HG02870 (cell line): ENCODE measurements at regions not wholly inside any gene's neighbourhood (a gene's known extent, or its start where the extent isn't known, plus 50 kb on each side); places are given as distances from the start of the nearest gene placed in this dataset.

Experiments
- ATAC-seq: cut with Tn5 transposase; IDR thresholded peaks from one replicate; pipeline ENCODE4 v1.9.1; 2021; ENCODE audit warnings: mild to moderate bottlenecking, moderate library complexity; ENCODE audit not compliant: unreplicated experiment

DNA sequence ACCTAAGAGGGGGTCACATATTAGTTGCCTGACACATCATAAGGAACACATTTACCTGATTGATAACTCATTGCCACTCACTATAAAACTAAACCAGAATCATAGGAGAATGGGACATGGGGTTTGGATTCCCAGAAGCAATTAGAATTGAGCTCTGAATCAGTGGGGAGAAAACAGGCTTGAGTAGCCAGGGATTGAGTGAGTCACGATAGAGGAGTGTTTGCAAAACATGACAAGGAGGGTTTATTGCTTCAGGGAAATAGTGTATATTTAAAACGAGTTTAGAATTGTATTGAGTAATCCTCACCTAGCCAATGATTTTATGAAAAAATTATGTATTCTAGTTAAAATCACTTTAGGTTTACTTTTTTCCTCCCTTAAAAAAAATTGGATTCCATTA lies 101.1 kb upstream of the THRB start:
- ATAC-seq, result no peak

DNA sequence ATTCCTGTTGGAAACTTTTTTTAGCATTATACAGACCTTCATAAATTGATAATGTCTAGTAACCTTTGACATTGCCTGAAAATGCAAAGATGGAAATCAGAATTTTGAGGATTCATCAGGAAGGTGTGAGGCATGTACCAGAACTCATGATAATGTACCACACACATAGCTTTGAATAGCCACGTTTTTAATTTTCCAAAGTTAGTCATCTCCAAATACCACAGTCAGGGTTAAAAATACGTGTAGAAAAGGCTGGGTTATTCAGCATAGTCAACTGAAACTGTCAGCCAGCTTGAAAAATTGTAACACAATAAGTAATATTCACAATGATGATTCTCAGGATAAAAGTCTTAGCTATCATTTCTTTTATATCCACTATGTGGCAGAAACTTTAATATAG lies 102.0 kb upstream of the THRB start:
- ATAC-seq, result no peak

DNA sequence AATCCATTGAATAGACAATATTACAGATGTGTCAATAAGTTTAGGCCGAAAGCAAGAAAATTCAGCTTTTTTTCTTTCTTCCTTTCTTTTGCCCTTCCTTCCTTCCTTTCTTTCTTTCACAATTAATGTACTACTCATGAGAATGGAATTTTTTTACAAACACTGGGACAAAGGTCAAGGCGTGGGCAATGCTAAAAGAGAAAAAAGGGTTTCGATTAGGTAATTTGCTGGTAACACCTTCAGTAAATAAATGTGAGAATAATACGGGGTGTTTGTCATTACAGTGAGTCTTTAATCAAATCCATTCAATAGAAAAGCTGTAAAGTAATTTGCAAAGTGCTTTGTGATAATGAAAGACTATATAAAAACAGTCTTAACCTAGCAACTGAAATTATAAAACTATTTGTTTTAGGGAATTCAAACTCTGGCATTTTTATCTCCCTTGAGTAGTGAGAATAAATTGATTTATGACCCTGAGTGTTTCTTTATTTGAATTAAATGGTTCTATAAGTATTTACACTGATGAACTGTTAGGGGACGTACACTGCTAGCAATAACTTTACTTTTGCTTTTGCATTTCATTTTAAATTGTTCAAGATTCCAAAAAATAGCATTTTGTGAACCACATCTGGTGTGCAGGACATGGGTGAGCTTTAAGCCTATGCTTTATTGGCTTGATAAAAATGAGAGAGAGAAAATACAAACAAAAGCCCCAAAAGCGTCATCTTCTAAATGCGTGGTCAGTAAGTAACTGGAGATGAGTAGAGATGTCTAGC lies 104.2 kb upstream of the THRB start:
- no peak for ATAC-seq

DNA sequence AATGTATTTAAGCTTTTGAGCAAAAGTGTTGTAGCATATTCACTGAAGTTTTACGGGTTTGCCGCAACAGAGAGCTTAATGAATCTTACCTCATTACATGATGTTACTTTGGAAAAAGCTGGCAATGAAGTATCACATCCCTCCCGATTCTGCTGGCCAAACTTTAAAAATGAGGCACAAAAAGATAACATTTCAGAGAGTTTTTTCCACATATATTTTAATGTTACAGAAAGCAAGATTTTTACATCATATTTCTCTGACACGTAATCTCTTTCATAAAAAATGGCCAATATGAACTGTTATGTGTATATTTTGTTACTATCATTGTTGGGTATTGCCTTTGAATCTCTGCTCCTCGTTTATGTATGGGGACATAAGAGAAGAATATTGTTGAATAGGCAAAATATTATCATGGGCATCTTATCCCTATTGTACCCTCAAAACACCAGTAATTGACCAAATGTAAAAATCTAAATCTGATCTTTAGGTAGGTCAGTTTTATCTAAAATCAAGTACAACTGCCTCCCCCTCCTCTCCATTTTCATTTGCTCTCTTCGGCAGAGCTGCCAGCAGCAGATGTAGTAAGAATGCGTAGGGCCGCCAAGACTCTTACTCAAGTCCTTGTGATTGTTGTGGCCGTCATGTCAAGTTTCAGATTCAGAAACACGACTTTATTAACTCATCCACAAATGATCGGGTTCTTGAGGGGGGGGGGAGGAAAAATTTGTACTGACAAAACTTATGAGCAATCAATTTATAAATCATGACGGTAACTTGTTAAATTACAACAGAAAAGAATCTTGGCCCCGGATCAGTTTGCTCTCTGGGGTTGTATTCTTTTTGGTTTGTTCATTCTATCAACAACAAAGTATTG lies 106.7 kb upstream of the THRB start:
- ATAC-seq, result no peak

DNA sequence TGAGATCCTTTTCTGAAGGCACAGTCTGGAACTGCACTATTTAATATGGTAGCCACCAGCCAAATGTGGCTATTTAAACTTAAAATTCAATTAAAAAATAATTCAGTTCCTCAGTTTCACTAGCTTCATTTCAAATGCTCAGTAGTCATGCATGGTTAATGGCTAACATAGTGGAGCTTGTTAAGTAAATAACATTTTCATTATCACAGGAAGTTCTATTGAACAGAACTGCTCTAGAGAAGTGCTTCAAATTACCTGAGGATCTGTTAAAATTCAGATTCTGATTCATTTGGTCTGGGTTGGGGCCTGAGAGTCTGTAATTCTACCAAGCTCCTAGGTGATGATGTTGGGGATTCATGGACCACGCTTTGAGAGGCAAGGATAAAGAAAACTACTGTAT lies 109.6 kb upstream of the THRB start:
- ATAC-seq, result no peak

DNA sequence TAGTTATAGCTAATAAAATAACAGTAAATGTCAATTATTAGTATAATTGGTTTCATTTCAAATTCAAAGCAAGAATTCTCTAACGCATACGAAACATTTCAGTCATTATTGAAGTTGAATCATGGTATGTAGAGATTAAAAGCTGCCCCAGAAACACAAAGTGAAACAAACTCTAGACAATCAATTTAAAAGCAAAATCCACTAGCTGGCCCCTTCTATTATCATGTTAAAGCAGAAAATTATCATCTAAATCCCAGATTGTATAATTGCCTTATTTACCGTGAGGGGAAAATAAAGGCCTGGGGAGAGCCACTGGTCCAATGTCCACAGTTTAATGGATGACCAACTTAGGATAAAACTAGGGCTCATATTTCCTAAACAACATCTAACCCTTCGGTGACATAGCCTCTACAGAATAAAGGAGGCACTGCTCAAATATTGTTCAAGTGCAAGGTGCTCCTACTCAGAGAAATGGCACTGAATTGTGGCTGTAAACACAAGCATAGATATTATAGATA lies 110.9 kb upstream of the THRB start:
- ATAC-seq, result no peak

DNA sequence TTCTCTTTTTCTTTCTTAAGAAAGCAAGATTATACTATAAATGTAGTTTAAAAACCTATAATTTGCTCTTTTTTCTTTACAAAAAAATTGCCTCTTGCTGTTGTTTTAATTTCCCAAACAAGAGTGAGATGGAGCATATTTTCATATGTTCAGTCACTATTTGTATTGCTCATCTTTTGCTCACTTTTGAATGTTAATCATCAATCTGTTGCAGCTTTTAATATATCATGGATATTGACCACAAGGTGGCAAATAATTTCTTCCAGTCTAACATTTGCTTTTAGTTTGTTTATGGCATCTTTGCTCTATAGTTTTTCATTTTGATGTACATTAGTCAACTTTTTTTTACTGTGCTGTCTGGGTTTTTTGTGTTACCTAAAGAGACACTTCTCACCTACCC lies 112.6 kb upstream of the THRB start:
- no peak for ATAC-seq

DNA sequence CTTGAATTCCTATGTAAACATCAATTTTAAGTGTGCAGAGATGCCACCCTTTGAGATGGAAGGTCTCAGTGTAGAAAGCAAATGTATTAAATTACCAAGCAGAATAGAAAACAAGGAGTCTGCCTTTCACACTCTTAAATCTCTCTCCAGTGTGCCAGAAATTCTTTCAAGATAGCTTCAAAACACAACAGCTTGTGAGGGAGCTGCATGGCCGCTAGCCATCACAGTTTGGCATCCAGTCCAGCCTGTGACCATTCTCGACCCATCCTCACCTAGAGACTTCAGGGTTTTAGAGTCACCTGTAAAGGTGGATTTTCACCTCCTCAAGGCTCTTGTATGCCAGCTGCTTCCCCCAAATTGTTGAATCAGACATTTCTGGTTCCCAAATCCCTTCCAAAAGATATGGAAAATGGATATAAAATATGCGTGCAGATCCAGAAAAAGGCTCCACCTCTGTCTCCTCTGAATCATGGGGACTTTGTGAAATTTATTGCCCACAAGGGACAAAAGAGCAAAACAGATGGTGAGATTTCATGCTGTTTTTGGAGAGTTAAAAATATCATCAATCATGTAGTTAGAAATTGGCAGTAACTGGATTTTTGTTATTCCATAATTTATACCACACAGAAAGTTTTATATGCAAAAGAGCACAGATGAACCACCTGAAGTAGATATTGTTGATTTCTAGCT lies 114.2 kb upstream of the THRB start:
- ATAC-seq, result no peak

DNA sequence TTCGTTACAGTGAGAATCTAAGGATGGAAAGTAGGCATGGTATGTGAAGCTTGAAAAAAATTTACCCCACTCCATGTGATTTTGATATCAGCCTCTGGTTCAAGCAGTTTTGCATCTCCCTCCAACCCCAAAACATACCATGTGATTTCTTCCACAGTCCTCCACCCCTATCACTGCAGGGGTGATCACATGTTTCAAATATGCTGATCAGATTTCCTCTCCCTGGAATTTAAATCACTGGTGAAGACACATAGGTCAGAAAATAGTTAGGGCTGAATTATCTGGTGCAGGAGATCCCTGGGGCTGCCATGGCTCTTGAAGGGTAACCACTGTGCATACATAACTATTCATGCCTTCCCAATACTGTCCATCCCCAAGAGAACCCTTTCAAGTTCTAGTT lies 119.7 kb upstream of the THRB start:
- ATAC-seq, result no peak

DNA sequence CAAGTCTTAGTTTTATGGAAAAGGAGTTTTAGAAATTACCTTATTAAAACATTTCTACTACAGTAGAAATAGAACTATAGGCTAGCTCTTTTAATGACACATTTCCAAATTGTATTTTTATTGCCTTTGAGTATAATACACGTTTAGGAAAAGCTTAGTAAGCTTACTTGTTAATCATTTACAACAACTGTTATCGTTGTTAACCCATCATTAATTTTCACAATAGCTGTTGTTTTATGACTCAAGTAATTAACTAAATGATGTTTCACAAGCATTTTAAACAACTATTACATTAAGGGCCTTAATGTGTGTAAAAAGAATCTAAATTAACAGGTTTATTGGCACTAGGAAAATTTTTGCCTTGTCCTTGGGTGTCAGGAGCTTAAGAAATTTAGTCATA lies 120.5 kb upstream of the THRB start:
- ATAC-seq, result no peak

DNA sequence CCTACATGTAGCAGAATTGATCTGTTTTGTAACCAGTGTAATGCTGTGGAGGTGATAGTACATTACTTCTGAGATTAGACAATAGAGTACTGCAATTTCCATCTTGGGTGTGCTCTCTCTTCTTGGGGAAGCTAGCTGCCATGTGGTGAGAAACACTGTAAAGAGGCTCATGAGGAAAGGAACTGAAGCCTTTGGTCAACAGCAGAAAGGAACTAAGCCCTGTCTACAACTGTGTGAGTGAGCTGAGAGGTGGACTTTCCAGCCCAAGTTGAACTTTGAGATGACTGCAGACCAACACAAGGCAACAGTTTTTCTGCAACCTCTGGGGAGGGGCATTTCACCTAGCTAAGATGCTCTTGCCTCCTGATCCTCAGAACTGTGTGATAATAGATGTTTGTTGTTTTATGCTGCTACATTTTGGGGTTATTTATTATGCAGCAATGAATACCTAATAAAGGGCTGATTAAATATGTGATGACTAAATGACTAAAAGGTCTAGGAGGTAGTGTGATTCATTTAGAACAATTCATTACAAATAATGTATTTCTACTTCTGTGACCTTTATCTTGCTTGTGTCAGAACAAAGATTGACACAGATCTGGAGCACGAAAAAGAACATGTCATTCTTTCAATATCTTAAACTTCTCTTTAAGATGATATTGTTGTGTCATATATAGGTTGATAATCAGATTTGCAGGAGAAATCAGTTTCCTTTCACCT lies 121.6 kb upstream of the THRB start:
- no peak for ATAC-seq

DNA sequence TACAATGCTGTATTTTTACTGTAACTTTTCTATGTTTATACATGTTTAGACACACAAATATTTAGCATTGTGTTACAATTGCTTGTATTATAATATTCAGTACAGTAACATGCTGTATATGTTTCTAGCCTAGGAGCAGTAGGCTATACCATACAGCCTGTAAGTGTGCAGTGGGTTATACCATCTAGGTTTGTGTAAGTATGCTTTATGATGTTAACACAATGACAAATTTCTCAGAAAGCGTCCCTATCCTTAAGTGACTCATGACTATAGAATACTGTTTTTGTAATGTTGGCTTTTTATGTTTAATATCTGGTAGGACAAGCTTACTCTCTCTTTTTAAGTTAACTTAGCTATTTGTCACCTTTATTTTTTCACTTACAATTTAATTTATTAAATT lies 127.5 kb upstream of the THRB start:
- no peak for ATAC-seq

DNA sequence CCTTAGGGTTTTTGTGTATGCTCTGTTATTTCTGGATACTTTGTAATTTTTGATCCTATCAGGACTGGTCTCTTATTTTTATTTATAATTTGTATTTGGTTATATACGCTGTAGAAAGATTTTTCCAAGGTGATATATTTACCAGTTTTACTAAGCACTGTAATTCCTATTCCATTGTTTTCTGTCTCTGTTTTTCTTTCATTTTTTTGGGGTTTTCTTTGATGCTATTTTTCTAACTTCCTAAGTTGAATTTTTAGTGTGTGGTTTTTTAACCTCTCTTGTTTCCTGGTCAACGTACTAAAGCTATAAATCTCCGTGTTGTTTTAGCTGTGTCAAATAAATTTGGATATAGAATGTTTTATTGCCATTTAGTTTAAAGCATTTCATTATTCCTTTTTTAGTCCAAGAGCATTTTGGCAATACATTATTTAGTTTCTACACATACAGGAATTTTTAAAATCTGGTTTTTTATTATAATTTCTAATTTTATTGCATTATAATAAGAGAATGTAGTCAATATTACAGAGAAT lies 128.1 kb upstream of the THRB start:
- ATAC-seq, result no peak

DNA sequence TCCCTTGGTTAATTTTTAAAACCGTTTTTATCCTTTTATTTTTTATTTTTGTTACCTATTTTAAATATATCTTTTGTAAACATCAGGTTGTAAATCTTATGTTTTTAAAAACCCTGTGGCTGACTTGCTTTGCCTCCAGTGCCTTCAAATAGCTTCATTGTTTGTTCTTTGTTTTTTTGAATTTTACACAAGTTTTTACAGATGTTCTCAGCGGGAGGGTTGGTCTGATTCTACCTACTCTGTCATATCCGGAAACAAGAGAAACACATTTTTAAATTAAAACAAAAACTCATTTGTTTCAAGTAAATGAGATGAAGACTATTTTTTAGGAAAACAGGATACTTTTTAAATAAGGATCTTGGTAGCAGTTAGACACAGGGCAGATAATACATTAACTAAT lies 129.0 kb upstream of the THRB start:
- no peak for ATAC-seq

DNA sequence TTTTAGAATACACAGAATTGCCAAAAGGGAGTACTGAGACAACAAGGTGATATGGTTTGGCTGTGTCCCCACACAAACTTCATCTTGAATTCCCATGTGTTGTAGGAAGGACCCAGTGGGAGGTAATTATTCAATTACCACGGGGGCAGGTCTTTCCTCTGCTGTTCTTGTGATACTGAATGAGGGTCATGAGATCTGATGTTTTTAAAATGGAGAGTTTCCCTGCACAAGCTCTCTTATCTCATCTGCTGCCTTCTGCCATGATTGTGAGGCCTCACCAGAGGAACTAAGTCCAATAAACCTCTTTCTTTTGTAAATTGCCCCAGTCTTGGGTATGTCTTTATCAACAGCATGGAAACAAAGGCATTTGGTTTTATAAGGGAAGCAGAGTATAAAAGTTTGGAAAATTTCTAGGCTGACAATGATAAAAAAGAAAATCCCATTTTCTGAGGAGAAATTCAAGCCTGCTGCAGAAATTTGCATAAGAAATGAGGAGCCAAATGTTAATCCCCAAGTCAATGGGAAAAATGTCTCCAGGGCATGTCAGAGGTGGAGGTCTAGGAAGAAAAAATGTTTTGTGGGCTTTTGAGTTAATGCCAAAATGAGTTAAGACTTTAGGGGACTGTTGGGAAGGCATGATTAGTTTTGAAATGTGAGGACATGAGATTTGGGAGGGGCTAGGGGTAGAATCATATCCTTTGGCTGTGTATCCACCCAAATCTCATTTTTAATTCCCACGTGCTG lies 130.5 kb upstream of the THRB start:
- ATAC-seq, result no peak

DNA sequence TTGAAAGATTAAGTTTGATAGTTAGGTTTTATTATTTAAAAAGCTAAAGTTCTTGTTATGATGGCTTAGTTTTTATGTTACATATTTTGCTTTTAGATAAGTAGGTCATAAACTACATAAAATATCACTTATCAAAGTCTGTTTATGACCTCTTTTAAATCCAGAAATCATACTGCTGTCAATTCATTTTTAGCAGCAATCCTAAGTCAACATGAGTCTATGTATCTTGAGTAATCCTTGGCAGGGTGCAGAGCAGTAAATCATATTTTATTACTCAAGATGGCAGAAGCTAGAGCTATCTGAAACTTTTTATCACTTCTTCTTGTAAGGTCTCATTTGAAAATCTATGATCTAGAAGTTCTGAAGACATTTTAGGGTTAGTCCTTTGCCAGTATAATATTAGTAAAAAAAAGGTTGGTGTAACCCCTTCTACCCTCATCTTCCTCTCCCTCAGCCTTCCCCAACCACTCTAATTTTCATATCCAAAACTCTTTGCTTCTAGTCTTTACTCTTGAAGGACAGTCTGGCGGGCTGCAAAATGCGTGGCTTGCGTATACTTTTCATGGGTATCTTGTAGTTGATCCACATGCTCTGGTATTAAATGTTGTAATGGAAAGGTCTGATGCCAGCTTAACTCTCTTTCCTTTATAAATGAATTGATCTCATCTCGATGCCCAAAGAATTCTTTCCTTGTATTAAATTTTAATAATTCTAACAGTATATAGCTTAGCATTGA lies 134.0 kb upstream of the THRB start:
- no peak for ATAC-seq

DNA sequence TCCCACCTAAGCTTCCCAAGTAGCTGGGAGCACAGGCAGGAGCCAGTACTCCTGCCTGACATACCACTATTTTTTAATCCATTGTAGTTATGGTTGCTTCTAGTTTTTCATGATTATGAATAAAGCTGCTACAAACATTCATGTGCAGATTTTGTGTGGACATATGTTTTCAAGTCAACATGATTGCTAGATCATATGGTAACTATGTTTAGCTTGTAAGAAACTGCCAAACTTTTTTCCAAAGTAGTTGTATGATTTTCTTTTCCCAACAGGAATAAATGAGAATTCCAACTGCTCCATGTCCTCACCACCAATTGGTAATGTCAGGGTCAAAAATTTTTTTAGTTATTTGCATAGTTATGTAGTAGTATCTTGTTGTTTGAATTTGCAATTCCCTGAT lies 136.8 kb upstream of the THRB start:
- no peak for ATAC-seq

DNA sequence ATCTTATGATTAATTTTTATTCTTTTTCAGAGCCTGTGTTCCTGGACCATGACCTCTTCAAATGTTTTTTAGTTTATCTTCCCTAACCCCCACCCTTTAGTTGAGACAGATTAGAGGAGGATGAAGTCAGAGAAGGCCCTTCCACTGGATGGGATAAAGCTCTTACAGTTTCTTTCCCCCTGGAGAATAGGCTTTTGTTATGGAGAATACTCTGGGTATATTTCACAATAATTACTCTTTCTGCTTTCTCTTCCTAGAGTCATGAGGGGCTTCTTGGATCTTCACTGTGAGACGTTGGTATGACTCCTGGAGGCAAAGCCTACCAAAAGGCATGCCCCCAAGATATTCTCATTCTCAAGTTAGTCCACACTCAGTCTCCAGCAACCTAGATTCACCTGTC lies 144.4 kb upstream of the THRB start:
- no peak for ATAC-seq
